ENCODE measurements at regions not wholly inside any gene's neighbourhood (a gene's known extent, or its start where the extent isn't known, plus 50 kb on each side); places are given as distances from the start of the nearest gene placed in this dataset.

DNA sequence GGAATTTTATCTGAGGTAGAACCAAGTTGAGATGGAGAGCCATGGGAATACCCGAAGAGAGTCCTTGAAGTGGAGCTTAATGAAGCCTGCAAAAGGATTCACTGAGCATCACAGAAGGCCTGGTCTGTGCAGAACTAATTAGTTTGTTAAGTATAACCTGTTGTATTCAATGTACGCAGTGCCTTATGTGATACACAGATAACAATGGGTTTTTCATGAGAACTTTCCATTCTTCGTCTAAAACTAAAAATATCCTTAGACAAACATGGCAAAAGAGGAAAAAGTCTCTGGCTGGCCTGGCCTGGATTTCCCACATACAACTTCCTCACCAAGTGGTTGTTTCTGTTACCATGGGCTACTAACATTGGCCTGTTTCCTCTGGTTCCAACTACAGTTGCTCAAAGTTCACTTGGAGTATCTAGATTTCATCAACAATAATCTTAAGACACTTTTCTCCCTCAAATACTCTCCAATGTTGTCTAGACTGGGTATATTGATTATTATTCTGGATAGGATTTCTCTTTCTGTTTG is 237.6 kb upstream of the ZNF462 start:
- no peak for DNase-seq

- DNase-seq: no peak
These were observed 236.0 kb upstream of the ZNF462 start for GRCh38 chr9:106626936-106627335.

DNA sequence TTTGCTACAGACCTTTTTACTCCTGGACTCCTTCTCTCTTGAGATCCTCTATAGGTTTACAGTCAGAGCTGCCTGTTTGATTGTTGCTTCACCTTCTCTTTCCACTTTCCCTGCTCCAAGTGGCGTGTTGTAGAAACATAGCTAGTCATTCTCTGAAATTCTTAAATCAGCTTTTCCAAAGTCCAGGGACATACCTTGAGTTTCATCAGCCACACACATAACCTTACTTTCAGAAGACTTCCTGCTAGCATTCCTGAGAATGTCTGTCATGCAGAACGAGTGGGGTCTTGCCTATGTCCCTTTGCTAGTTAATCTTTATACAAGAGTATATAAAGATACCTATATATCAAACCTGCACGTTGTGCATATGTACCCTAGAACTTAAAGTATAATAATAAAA is 230.3 kb upstream of the ZNF462 start:
- DNase-seq: no peak

- no peak for DNase-seq
These were observed 228.8 kb upstream of the ZNF462 start for GRCh38 chr9:106634183-106634582.

DNA sequence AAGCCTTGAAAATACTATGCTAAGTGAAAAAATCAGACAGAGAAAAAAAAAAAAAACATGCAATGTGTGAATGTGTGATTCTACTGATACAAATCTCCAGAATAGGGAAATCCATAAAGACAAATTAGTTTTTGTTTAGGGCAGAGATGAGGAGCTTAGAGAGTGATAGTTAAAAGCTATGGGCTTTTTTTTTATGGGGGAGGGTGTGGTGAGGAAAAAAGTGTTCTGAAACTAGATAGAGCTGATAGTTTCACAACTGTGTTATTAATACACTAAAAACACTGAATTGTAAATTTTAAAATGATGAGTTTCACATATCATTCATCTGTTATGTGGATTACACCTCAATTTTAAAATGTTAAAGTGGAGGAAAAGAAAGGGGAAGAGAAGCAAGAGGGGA is 228.3 kb upstream of the ZNF462 start:
- no peak for DNase-seq

- no peak for DNase-seq
These were observed 225.5 kb upstream of the ZNF462 start for GRCh38 chr9:106637486-106637885.

DNA sequence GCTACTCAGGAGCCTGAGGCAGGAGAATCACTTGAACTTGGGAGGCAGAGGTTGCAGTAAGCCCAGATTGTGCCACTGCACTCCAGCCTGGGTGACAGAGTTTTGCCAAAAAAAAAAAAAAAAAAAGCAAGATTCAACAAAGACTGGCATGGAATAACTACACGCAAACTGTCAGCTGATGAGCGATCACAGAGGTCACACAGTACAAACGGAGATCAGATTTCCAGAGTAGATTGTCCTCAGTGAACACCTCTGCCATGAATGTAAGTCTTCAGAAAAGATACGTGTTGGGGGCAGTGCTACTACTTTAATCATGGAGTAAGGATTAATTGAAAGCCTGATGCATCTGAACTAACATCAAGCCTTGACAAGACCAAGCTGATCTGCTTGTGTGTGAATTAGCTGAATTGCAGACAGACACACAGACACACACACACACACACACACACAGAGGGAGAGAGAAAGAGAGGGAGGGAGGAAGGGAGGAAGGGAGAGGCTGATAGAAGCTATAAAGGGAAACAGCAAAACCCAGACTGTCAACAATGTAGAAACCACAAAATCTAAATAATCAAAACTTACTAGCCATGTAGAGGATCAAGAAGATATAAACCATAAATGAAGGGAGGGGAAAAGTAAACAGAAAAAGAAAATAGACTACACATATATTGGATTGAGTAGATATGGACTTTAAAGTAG is 222.9 kb upstream of the ZNF462 start:
- DNase-seq: no peak

DNA sequence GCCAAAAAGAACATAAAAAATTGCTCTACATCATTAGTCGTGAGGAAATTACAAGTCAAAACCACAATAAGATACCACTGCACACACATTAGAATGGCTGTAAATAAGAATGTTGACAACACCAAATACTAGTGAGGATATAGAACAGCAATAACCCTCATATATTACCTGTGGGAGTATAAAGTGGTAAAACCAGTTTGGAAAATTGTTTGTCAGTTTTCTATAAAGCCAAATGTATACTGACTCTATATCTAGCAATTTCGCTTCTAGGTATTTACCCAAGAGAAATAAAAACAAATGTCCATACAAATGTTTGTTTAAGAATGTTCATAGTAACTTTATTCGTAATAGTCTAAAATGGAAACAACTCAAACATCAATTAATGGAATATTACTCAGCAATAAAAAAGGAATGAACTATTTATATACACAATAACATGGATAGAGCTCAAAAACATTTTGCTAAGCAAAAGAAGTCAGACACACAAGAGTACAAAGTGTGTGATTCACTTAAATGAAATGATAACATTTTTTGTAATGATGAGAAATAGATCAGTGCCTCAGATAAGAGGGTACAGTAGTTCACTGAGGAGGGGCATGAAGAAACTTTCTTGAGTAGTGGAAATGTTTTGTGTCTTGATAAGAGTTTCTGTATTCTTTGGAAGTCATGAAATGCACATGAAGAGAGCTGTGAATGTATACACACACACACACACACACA is 219.6 kb upstream of the ZNF462 start:
- DNase-seq: no peak

DNA sequence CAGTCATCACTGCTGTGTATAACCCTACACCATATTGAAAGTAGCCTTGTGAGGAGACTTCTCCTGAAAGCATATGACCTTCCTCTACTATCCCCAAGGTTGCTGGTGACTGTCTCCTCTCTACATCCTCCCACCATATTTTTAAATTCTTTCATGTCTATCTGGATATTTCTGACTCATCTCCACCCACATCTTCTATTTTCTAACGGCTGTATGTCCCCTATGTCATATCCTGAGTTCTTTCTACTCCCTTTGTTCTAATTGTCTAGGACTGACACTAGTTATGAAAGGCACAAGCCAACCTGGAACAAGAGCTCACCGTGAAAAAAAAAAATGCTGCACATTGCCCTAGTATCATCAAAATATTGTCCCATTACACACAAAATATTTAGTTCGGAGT is 218.3 kb upstream of the ZNF462 start:
- no peak for DNase-seq

GRCh38 chr9:106648799-106649198 is 214.2 kb upstream of the ZNF462 start:
- no peak for DNase-seq

- no peak for DNase-seq
These were observed 213.3 kb upstream of the ZNF462 start for GRCh38 chr9:106649664-106650063.

GRCh38 chr9:106653213-106653612 is 209.8 kb upstream of the ZNF462 start:
- DNase-seq: no peak

- no peak for DNase-seq
These were observed 207.0 kb upstream of the ZNF462 start for GRCh38 chr9:106655966-106656365.

DNA sequence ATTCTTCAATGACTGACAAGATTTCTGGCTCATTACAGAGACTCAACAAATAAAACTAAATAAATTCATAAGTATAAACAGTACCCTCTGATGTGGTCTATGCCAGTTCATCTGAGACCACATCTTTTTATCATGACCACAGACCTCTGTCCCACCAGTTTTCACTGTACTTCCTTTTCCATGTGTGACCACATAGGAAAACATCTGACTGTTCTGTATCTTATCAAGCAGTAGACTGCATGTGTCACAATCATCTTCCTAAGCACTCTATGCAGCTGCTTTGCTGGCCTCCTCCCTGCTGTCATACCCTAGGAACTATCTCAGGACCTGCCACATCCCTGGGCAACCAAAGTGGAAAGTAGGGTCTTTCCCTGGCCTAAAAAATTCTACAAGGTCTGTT is 205.0 kb upstream of the ZNF462 start:
- DNase-seq: no peak

DNA sequence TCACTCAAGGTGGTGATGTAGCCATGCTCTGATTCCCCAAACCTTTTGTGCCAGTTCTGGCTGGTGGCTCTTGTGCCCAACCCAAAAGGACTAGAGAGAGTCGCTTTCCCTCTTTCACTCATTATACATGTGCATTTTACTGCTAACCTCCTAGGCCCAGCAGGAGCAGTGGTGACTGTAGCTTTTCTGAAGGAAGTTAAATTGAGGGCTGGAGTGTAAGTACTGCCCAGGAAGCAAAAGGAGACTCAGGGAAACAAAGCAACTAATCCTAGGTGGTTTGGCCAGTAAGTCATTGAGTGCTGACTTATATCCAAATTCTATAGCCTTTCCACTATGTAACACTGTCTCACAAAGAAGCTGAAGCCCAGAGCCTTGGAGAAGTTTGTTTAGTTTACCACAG is 194.4 kb upstream of the ZNF462 start:
- DNase-seq: no peak

GRCh38 chr9:106669835-106670234 is 193.1 kb upstream of the ZNF462 start:
- DNase-seq: no peak

DNA sequence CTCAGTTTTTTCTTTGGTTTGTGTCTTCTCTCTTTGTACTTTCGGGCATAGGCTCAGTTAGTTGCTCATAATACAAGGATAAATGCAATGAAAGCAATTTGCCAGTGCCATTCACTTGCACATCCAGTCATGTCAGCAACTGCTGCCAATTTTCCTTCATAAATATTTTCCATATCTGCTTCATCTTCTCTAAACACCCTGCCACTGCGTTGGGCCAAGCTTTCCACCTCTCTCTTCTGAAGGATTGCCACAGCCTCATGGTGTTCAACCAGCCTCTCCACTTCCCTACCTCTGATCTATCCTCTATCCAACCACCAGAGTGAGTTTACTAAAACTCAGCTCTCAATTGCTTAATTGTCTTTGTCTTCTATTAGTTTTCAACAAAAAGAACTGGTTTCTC is 192.5 kb upstream of the ZNF462 start:
- DNase-seq: no peak

DNA sequence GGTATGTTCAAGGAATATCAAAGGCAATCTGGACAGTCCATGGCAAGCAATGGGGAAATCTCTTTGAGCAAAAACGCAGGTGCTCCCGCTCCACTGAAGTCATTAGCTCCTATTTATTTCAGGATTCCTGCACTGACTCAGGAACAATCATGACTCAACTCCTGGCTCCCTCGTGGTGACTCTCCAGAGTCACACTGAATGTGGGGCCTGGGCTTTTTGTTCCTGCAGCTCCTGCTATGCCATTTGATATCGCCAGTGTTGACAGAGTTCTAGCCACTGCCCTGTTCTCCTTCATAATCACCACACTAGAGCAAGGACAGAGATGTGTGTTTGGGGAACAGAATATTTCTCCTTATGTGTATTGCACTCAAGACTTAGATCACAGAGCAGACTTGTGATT is 187.2 kb upstream of the ZNF462 start:
- DNase-seq: no peak

DNA sequence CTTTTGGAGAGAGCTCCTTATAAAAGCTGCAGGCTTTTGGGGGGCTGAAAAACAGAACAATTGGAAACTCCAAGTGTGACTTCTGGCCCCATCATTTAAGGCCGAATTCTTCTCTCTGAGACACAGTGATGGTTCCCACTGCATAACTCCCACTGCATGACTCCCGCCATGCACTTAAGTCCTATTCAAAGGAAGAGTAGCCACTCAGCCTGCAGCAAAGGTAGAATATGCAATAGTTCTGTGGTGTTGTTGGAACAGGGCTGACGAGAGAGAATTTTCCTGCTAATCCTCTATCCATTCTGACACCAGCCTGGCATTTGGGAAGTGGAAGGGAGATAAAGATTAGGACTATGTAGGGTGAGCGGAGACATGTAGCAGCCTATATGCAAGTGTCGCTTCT is 185.6 kb upstream of the ZNF462 start:
- no peak for DNase-seq

DNA sequence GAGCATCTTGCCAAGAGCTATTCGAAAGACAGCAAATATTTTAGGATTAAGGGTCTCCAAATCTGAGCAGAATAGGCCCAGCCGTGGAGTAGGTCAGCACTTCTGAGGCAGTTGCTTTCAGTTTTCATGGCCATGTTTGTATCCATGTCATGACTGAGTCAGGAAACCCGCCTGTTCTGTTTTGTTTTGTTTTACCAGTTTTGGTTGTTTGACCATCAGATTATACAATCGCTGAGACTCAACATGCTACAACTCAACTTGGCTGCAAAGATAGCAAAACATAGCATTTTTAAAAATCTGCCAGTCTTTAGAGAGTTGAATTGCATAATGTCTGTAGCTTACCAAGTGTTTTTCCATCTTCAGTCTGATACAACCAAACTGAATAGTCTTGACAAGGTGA is 185.1 kb upstream of the ZNF462 start:
- no peak for DNase-seq

- DNase-seq: no peak
These were observed 184.7 kb upstream of the ZNF462 start for GRCh38 chr9:106678273-106678672.

DNA sequence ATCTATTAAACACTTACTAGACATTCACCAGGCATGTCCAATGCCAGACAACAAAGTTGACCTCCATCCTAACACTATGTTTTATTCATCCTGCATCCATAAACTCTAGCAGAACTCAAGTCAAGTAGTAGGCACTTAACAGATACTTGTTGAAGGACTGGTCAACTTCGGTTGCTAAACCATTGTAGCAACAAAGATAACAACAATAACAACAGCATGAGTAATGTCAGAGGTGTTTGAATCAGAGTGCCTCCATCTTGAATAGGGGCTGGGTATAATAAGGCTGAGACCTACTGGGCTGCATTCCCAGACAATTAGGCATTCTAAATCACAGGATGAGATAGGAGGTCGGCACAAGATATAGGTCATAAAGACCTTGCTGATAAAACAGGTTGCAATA is 180.5 kb upstream of the ZNF462 start:
- no peak for DNase-seq

- DNase-seq: no peak
These were observed 179.5 kb upstream of the ZNF462 start for GRCh38 chr9:106683454-106683853.

DNA sequence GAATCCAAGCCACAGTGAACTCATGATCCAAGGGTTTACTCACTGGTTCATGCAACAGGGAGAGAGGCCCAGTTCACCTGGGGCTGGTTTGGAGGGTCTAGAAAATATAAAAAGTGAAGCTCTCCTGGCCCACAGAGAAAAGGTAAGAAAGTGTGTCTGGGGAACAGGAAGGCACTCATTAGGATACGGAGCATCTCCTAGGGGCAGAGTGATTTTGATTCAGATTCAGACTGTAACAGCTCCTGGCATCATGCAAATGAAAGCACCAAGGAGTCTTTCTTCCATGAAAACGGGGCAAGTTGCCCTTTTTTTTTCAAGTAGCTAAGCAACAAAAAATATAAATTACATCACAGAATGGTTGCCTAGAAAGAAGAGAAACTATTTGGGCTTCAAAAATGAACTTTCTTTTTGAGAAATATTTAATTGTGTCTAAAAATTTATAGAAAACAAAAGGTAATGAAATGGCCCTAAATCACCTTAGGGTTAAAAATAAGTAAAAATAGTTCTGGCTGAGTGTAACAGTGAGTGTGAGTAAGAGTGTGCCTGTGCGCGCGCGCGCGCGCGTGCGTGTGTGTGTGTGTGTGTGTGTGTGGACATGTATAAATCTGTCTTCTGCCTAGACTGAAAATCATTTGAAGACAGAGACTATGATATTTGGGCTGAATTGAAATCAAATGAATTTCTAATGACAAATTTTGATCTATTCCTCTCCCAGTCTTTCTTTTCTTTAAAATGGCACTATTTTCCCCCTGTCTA is 177.8 kb upstream of the ZNF462 start:
- no peak for DNase-seq
